ENCODE measurements at regions not wholly inside any gene's neighbourhood (a gene's known extent, or its start where the extent isn't known, plus 50 kb on each side); places are given as distances from the start of the nearest gene placed in this dataset.

GRCh38 chr3:16104156-16104555 is 70.3 kb upstream of the GALNT15 start:
- Histone ChIP-seq H3K27me3 (no peaks in the 10 kb centered on the region), H3K36me3 (no peaks in the 10 kb centered on the region), H3K4me1 (no peaks in the 10 kb centered on the region), H3K27ac (no peak overlapping the region), H3K4me3 (no peak overlapping the region), H3K9me3 (no peaks in the 10 kb centered on the region)
- WGBS (ENCODE audit: insufficient coverage, low coverage, low lambda C conversion rate, missing lambda C conversion rate): 63% methylated on average over 2 of the region's 2 CpGs
- TF ChIP-seq POLR2A (IDR thresholded peaks at IDR 0.05): no peak
- no peak for TF ChIP-seq CTCF (IDR thresholded peaks at IDR 0.05)
- DNase-seq: no peak
- no peak for ATAC-seq
- intact Hi-C loops (cut with DNase I): no loop called here

- ATAC-seq (no peak), DNase-seq (no peak)
- H3K27me3 ChIP-seq: no peaks in the 10 kb centered on the region
- TF ChIP-seq POLR2A (IDR thresholded peaks at IDR 0.05): no peak
- TF ChIP-seq CTCF (IDR thresholded peaks at IDR 0.05): no peak
- H3K4me1 ChIP-seq: no peaks in the 10 kb centered on the region
- no peak overlapping the region for H3K4me3 ChIP-seq
- intact Hi-C loops (cut with DNase I): no loop called here
- no peak overlapping the region for H3K27ac ChIP-seq
- 77% methylated on average over 1 of the region's 1 CpG for WGBS (ENCODE audit: insufficient coverage, low coverage, low lambda C conversion rate, missing lambda C conversion rate)
- H3K36me3 ChIP-seq: no peaks in the 10 kb centered on the region
- no peaks in the 10 kb centered on the region for H3K9me3 ChIP-seq
Measured at GRCh38 chr3:16106050-16106449, 68.4 kb upstream of the GALNT15 start.

- TF ChIP-seq POLR2A (IDR thresholded peaks at IDR 0.05) (no peak), CTCF (IDR thresholded peaks at IDR 0.05) (no peak)
- Histone ChIP-seq H3K36me3 (no peaks in the 10 kb centered on the region), H3K4me1 (no peaks in the 10 kb centered on the region), H3K9me3 (no peaks in the 10 kb centered on the region), H3K27me3 (no peaks in the 10 kb centered on the region), H3K27ac (no peak overlapping the region), H3K4me3 (no peak overlapping the region)
- DNase-seq: no peak
- WGBS (ENCODE audit: insufficient coverage, low coverage, low lambda C conversion rate, missing lambda C conversion rate): 57% methylated on average over 2 of the region's 2 CpGs
- intact Hi-C loops (cut with DNase I): no loop called here
- ATAC-seq: peak in 2 of 4 donors; percentile 37 to 57
Measured at GRCh38 chr3:16108424-16108823, 66.1 kb upstream of the GALNT15 start.

- H3K27ac ChIP-seq: peak overlapping the region in 1 of 3 donors; percentile 37
- H3K4me3 ChIP-seq: no peak overlapping the region
- H3K9me3 ChIP-seq: no peaks in the 10 kb centered on the region
- intact Hi-C loops (cut with DNase I): no loop called here
- H3K36me3 ChIP-seq: no peaks in the 10 kb centered on the region
- DNase-seq (peak in 1 of 3 donors; percentile 42), ATAC-seq (peak; percentile 22 to 73 (median 50))
- TF ChIP-seq CTCF (IDR thresholded peaks at IDR 0.05) (no peak), POLR2A (IDR thresholded peaks at IDR 0.05) (no peak)
- H3K4me1 ChIP-seq: no peaks in the 10 kb centered on the region
- H3K27me3 ChIP-seq: no peaks in the 10 kb centered on the region
- 59% methylated on average over 2 of the region's 3 CpGs for WGBS (ENCODE audit: insufficient coverage, low coverage, low lambda C conversion rate, missing lambda C conversion rate)
Measured at GRCh38 chr3:16109929-16110328, 64.6 kb upstream of the GALNT15 start.

- TF ChIP-seq CTCF (IDR thresholded peaks at IDR 0.05) (no peak), POLR2A (IDR thresholded peaks at IDR 0.05) (no peak)
- H3K27me3 ChIP-seq: no peaks in the 10 kb centered on the region
- intact Hi-C loops (cut with DNase I): no loop called here
Measured at GRCh38 chr3:16112910-16113504, 61.5 kb upstream of the GALNT15 start.

More at GRCh38 chr3:16112910-16113504, 61.5 kb upstream of the GALNT15 start:
- H3K27ac ChIP-seq: no peak overlapping the region
- no peak for ATAC-seq
- no peaks in the 10 kb centered on the region for H3K9me3 ChIP-seq
- DNase-seq: no peak
- H3K36me3 ChIP-seq: no peaks in the 10 kb centered on the region
- H3K4me1 ChIP-seq: no peaks in the 10 kb centered on the region
- no peak overlapping the region for H3K4me3 ChIP-seq
- 80% methylated on average over 1 of the region's 1 CpG for WGBS (ENCODE audit: insufficient coverage, low coverage, low lambda C conversion rate, missing lambda C conversion rate)
